Right lobe of liver (tissue), 6 donors: ENCODE measurements at regions not wholly inside any gene's neighbourhood (a gene's known extent, or its start where the extent isn't known, plus 50 kb on each side); places are given as distances from the start of the nearest gene placed in this dataset.
"Not testable (repeated sequence)": the region's sequence is repeated elsewhere in the genome, so short reads cannot be mapped to it uniquely, and the experiment has no call there.

Source experiments
- ATAC-seq, 4 donors: fragments of 200-7000 bp; cut with Tn5 transposase; one replicate each; pipeline ENCODE4 v1.9.1; 2020; ENCODE audit warnings: mild to moderate bottlenecking in 4 of 4, moderate library complexity in 4 of 4
- DNase-seq, 3 donors: peaks; one replicate each; pipeline ENCODE4 v3.0.0-alpha.2; 2020
- H3K27ac ChIP-seq, 3 donors: fragments of 200-600 bp; one replicate each; pipeline ENCODE4 v1.8.0; 2022
- H3K27me3 ChIP-seq, 2 donors: fragments of 200-600 bp; one replicate each; pipeline ENCODE4 v1.8.0; 2022
- H3K36me3 ChIP-seq, 4 donors: fragments of 200-600 bp; sonication (generic) in 1 of 4; one replicate each; pipeline versions ENCODE4 v1.5.1 to v1.8.0; 2017 to 2022; ENCODE audit warnings: control low read depth in 1 of 4
- H3K4me1 ChIP-seq, 4 donors: fragments of 200-600 bp; sonication (generic) in 1 of 4; one replicate each; pipeline versions ENCODE4 v1.5.1 to v1.8.0; 2017 to 2022; ENCODE audit warnings: control low read depth in 1 of 4
- H3K4me3 ChIP-seq, 3 donors: fragments of 200-600 bp; one replicate each; pipeline ENCODE4 v1.8.0; 2022
- H3K9me3 ChIP-seq, 4 donors: fragments of 200-600 bp; sonication (generic) in 1 of 4; one replicate each; pipeline versions ENCODE4 v1.5.1 to v1.8.0; 2017 to 2022; ENCODE audit warnings: control low read depth in 1 of 4
- POLR2A ChIP-seq: fragments of 450-650 bp; IDR thresholded peaks from one replicate; pipeline ENCODE4 v1.6.1; 2017; ENCODE audit warnings: antibody characterized with exemption, mild to moderate bottlenecking
- WGBS: methylation state at CpG from one replicate; pipeline ENCODE4 v1.1.6; 2018; ENCODE audit warnings: low coverage, low lambda C conversion rate; ENCODE audit not compliant: insufficient coverage; ENCODE audit errors: missing lambda C conversion rate; 5-methylcytosine and 5-hydroxymethylcytosine counted together
- intact Hi-C, 2 donors: fragments of 100-400 bp; cut with DNase I; formaldehyde crosslinking; loops; one replicate each; pipeline versions ENCODE4 v1.11.2 to v1.14.1; 2022
- TF ChIP-seq, protein P1 (sequence below), 4 donors: fragments of 200-600 bp in 3 of 4; fragments of 450-650 bp in 1 of 4; IDR thresholded peaks; one replicate each; pipeline versions ENCODE4 v1.5.1 to v1.8.0; 2016 to 2022; ENCODE audit warnings: antibody characterized with exemption in 4 of 4, mild to moderate bottlenecking in 2 of 4
- donor health status: DM: no; HTN: yes; CAD: no.
- donor health status: DM: no; HTN: no; CAD: no.
- donor health status: DM: no; HTN: no; CAD: no.
- donor health status: DM: no; HTN: yes; CAD: no.
- donor health status: DM: no; HTN: yes; CAD: no.

- ATAC-seq (peak; percentile 84 to 94 (median 86)), DNase-seq (no peak)
- H3K27me3 ChIP-seq = no peaks in the 10 kb centered on the region
- no peak for TF ChIP-seq POLR2A
- TF ChIP-seq, protein P1, sequence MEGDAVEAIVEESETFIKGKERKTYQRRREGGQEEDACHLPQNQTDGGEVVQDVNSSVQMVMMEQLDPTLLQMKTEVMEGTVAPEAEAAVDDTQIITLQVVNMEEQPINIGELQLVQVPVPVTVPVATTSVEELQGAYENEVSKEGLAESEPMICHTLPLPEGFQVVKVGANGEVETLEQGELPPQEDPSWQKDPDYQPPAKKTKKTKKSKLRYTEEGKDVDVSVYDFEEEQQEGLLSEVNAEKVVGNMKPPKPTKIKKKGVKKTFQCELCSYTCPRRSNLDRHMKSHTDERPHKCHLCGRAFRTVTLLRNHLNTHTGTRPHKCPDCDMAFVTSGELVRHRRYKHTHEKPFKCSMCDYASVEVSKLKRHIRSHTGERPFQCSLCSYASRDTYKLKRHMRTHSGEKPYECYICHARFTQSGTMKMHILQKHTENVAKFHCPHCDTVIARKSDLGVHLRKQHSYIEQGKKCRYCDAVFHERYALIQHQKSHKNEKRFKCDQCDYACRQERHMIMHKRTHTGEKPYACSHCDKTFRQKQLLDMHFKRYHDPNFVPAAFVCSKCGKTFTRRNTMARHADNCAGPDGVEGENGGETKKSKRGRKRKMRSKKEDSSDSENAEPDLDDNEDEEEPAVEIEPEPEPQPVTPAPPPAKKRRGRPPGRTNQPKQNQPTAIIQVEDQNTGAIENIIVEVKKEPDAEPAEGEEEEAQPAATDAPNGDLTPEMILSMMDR (IDR thresholded peaks at IDR 0.05) = no peak
- intact Hi-C loops = no loop called here
- no peaks in the 10 kb centered on the region for H3K36me3 ChIP-seq
- H3K4me1 ChIP-seq = peaks cover 0 to 21% (median 10%) of the 10 kb centered on the region in 4 donors
- peak overlapping the region in 2 of 3 donors; percentile 34 to 49 for H3K27ac ChIP-seq
- 18% methylated on average over 3 of the region's 5 CpGs for WGBS
- no peaks in the 10 kb centered on the region for H3K9me3 ChIP-seq
- peak overlapping the region in 2 of 3 donors; percentile 13 to 17 for H3K4me3 ChIP-seq
These were observed 76.7 kb upstream of the PICALM start for GRCh38 chr11:86145439-86146156.

DNA sequence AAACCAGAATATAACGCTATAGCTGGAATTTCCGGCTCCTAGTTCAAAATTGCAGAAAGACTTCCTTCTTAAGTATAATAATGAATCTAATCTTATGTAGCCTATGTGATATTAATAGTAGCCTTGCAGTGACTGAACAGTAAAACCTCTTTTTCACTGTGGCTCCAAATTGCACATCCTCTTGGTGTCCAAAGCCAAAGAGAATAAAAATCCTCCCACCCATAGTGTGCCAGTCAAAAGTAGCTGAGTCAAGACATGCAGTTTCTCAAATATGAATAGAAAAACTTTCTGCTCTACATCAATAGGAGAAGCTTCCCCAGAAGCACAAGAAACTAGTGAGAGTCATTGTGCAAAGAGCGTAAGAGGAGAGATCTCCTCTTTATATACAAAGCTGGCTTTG, 76.0 kb upstream of the PICALM start:
- H3K4me3 ChIP-seq = peak overlapping the region in 1 of 3 donors; percentile 17
- no peaks in the 10 kb centered on the region for H3K9me3 ChIP-seq
- intact Hi-C loops = no loop called here
- peak overlapping the region; percentile 6 to 49 (median 34) for H3K27ac ChIP-seq
- peaks cover 0 to 21% (median 9%) of the 10 kb centered on the region in 4 donors for H3K4me1 ChIP-seq
- no peaks in the 10 kb centered on the region for H3K27me3 ChIP-seq
- DNase-seq = no peak
- H3K36me3 ChIP-seq = no peaks in the 10 kb centered on the region
- TF ChIP-seq, protein P1 (IDR thresholded peaks at IDR 0.05) = no peak
- no peak for TF ChIP-seq POLR2A
- ATAC-seq = peak; percentile 18 to 32 (median 28)
- 49% methylated on average over 3 of the region's 3 CpGs for WGBS

GRCh38 chr11:86144087-86144486, 75.2 kb upstream of the PICALM start:
- H3K4me3 ChIP-seq, H3K27me3 ChIP-seq, H3K9me3 ChIP-seq, ATAC-seq, H3K36me3 ChIP-seq, intact Hi-C loops, DNase-seq: not testable (repeated sequence)
- WGBS = 97% methylated on average over 7 of the region's 9 CpGs
- H3K4me1 ChIP-seq = peaks cover 0 to 21% (median 9%) of the 10 kb centered on the region in 4 donors
- peak overlapping the region in 2 of 3 donors; percentile 6 to 49 for H3K27ac ChIP-seq

DNA sequence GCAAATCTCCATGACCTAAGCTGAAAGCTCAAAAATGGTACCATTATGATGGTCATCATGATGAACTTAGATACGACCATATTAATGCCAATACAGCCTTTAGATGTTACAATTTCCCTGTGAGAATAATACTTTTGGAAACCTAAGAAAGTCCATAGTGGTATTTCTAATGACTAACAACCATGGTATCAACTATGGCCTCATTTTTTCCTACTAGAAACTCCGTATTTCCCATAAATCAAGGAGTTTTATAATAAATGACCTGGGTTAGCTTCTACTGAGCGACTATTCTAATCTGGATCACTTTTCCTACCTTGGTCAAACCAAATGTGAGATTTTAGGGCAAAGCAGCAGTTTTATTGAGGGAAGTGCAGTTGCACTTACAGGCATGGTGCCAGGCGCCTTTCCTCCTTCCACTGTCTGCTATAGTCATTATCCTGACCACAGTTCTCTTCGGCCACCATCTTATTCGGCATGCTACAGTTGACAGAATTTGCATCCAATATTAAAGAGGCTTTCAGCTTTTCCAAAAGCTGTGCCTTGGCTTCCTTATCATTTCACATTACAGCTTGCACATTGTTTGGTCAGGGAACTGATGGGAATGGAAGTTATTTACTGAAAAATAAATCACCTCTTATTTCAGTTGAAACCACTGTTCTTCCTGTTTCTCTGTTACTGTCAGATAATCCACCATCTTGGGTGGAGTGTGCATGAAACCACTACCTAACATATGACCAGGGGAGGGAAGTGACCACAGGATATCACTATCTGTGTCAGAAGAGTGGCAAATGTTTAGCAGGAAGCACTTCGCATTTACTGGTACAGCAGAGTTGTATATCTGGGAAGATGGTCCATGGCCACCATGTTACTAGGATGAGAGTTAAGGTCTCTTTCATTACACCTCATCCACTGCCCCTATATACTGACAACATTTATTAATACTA, 74.5 kb upstream of the PICALM start:
- no peak for TF ChIP-seq POLR2A
- TF ChIP-seq, protein P1 (IDR thresholded peaks at IDR 0.05) = no peak
- H3K27me3 ChIP-seq = no peaks in the 10 kb centered on the region
- 68% methylated on average over 6 of the region's 7 CpGs for WGBS
- H3K27ac ChIP-seq = peak overlapping the region in 2 of 3 donors; percentile 4 to 6
- H3K4me1 ChIP-seq = peaks cover 0 to 21% (median 9%) of the 10 kb centered on the region in 4 donors
- H3K4me3 ChIP-seq = no peak overlapping the region
- no peaks in the 10 kb centered on the region for H3K36me3 ChIP-seq
- no peak for DNase-seq
- ATAC-seq = peak; percentile 34 to 55 (median 48)
- intact Hi-C loops = no loop called here
- no peaks in the 10 kb centered on the region for H3K9me3 ChIP-seq
